B cell (primary cell): ENCODE measurements at regions not wholly inside any gene's neighbourhood (a gene's known extent, or its start where the extent isn't known, plus 50 kb on each side); places are given as distances from the start of the nearest gene placed in this dataset.

Source experiments
- ATAC-seq: fragments of 200-7000 bp; cut with Tn5 transposase; one replicate; pipeline ENCODE4 v1.10.0; 2021; ENCODE audit warnings: low read depth, mild to moderate bottlenecking, moderate number of reproducible peaks, moderate library complexity
- CTCF ChIA-PET: fragments of 350-600 bp; sonication (Branson Sonifier 250); formaldehyde crosslinking; loops from one replicate; lab custom pipeline; 2021; ENCODE audit warnings: antibody characterized with exemption, inconsistent platforms; lab: Charles Lee
- POLR2A ChIA-PET: fragments of 350-600 bp; sonication (Branson Sonifier 250); formaldehyde crosslinking; loops from one replicate; lab custom pipeline; 2021; ENCODE audit warnings: antibody characterized with exemption; lab: Charles Lee
- DNase-seq: peaks from one replicate; pipeline ENCODE4 v3.0.0; 2013
- H2AFZ ChIP-seq: 2 replicates; pipeline ENCODE4 v1.6.1; 2012; ENCODE audit warnings: mild to moderate bottlenecking, low read depth, low read length; ENCODE audit not compliant: insufficient read depth, poor library complexity, severe bottlenecking
- H3K27ac ChIP-seq, 2 donors: 1 replicate in 1 of 2; 2 replicates in 1 of 2; pipeline ENCODE4 v1.5.1; 2012 to 2013; ENCODE audit warnings: low read length in 2 of 2, mild to moderate bottlenecking in 2 of 2, moderate library complexity in 1 of 2
- H3K27me3 ChIP-seq, 4 experiments: fragments of 200-600 bp in 1 of 4; sonication (generic) in 1 of 4; replicated peaks in 1 of 4; 1 replicate in 2 of 4; 2 replicates in 2 of 4; pipeline versions ENCODE4 v1.6.1 to v1.7.0; 2013 to 2016; ENCODE audit warnings: low read length in 3 of 4, mild to moderate bottlenecking in 2 of 4, mixed read lengths in 1 of 4, moderate library complexity in 1 of 4; ENCODE audit not compliant: insufficient read depth in 4 of 4, control insufficient read depth in 3 of 4; ENCODE audit errors: control extremely low read depth in 1 of 4
- H3K36me3 ChIP-seq, 2 experiments: replicated peaks in 1 of 2; 1 replicate in 1 of 2; 2 replicates in 1 of 2; pipeline versions ENCODE4 v1.6.1 to v1.7.1; 2013; ENCODE audit warnings: low read length in 1 of 2; ENCODE audit not compliant: insufficient read depth in 2 of 2, control insufficient read depth in 1 of 2; ENCODE audit errors: control extremely low read depth in 1 of 2, extremely low read depth in 1 of 2
- H3K4me1 ChIP-seq, 2 donors: fragments of 200-600 bp in 1 of 2; sonication (generic) in 1 of 2; 1 replicate in 1 of 2; 2 replicates in 1 of 2; pipeline versions ENCODE4 v1.5.1 to v1.6.1; 2013 to 2017; ENCODE audit warnings: low read length in 2 of 2; ENCODE audit not compliant: control insufficient read depth in 2 of 2, insufficient read depth in 2 of 2
- H3K4me2 ChIP-seq: replicated peaks from 2 replicates; pipeline ENCODE3; 2012; ENCODE audit warnings: mild to moderate bottlenecking, low read depth, low read length; ENCODE audit not compliant: poor library complexity, severe bottlenecking
- H3K4me3 ChIP-seq, 5 experiments: fragments of 200-600 bp in 1 of 5; sonication (generic) in 1 of 5; 1 replicate in 3 of 5; 2 replicates in 2 of 5; pipeline versions ENCODE4 v1.5.1 to v1.7.0; 2011 to 2016; ENCODE audit warnings: low read length in 4 of 5, mild to moderate bottlenecking in 4 of 5, low read depth in 2 of 5, control low read depth in 1 of 5, moderate library complexity in 1 of 5; ENCODE audit not compliant: insufficient read depth in 1 of 5; ENCODE audit errors: control extremely low read depth in 1 of 5, extremely low read depth in 1 of 5
- H3K79me2 ChIP-seq: fragments of 200-600 bp; sonication (generic); one replicate; pipeline ENCODE4 v1.6.0; 2016; ENCODE audit warnings: low read length; ENCODE audit not compliant: control insufficient read depth, insufficient read depth
- H3K9ac ChIP-seq: fragments of 200-600 bp; sonication (generic); 2 replicates; pipeline ENCODE4 v1.6.1; 2017; ENCODE audit warnings: mild to moderate bottlenecking, low read length, moderate library complexity
- H3K9me3 ChIP-seq, 3 donors: one replicate each; pipeline versions ENCODE4 v1.6.1 to v1.7.1; 2013; ENCODE audit warnings: low read length in 2 of 3; ENCODE audit not compliant: control insufficient read depth in 2 of 3, insufficient read depth in 1 of 3; ENCODE audit errors: control extremely low read depth in 1 of 3
- H4K20me1 ChIP-seq: 2 replicates; pipeline ENCODE4 v1.6.0; 2012; ENCODE audit warnings: mild to moderate bottlenecking, low read length; ENCODE audit not compliant: insufficient read depth, control insufficient read depth, poor library complexity, severe bottlenecking
- H3K27ac Mint-ChIP-seq: one replicate; pipeline ENCODE4 v1.8.0; 2021; ENCODE audit warnings: mixed read lengths
- H3K27me3 Mint-ChIP-seq: one replicate; pipeline ENCODE4 v1.8.0; 2021; ENCODE audit warnings: mixed read lengths
- H3K4me1 Mint-ChIP-seq: one replicate; pipeline ENCODE4 v1.8.0; 2021; ENCODE audit warnings: mixed read lengths
- H3K4me3 Mint-ChIP-seq: one replicate; pipeline ENCODE4 v1.8.0; 2021; ENCODE audit warnings: mixed read lengths
- H3K9me3 Mint-ChIP-seq: one replicate; pipeline ENCODE4 v1.8.0; 2022; ENCODE audit warnings: mixed read lengths; ENCODE audit not compliant: insufficient read depth
- EZH2 ChIP-seq: IDR thresholded peaks from 2 replicates; pipeline ENCODE4 v1.6.1; 2012; ENCODE audit warnings: borderline replicate concordance, low read depth, mild to moderate bottlenecking, moderate library complexity, low read length; ENCODE audit not compliant: insufficient read depth, poor library complexity, severe bottlenecking
- WGBS: methylation state at CpG from one replicate; pipeline ENCODE4 v1.1.5; 2013; ENCODE audit warnings: missing lambda C conversion rate; ENCODE audit not compliant: insufficient coverage; 5-methylcytosine and 5-hydroxymethylcytosine counted together
- intact Hi-C: fragments of 100-400 bp; cut with micrococcal nuclease; formaldehyde crosslinking; loops from one replicate; pipeline ENCODE4 v1.10.0; 2022
- TF ChIP-seq, protein P1 (sequence below): fragments of 200-600 bp; IDR thresholded peaks from one replicate; pipeline ENCODE4 v1.8.0; 2022; ENCODE audit warnings: antibody characterized with exemption, mild to moderate bottlenecking

DNA sequence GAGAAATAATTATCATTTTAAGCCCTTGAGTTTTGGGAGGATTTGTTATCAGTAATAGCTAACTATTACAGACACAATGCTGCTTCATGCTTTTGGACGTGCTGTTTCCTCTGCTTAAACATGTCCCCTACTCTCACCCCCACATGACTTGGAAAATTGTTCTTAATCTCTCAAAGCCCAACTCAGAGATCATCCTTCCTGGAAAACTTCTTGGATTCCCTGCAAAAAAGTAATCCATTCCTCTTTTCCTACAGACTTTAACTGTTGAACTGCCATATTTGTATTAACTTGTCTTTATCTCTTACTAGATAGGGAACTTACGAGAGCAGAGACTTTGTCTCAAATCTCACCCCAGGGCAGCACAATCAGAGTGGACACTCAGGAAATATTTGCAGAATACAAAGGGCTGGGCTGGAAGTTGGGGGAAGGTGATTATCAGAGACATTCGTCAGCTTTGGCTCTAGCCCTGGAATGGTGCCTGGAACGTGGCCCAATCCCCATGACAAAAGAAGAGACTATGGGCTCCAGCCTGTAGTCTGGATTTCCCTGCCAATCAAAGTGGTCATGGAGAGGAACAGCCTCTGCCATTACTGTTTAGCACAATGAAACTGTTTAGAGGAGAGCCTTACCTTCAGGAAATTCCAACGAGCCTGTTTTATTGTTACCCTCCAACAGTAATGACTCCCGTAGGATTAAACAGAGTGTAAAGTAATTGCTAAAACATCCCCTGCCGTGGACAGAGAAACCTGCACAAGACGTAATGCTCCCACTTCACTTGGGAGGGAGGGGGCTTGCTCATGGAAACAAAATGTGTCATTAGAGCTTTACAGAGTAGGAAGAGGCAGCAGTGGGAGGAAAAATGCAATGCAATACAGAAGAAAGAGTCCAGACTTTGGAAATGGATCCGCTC, 140.4 kb upstream of the AUTS2 start:
- CTCF ChIA-PET = no interaction called here
- H3K36me3 ChIP-seq = no peaks in the 10 kb centered on the region
- Mint-ChIP-seq H3K4me3 (no peak overlapping the region), H3K27me3 (no peaks in the 10 kb centered on the region), H3K4me1 (no peaks in the 10 kb centered on the region), H3K9me3 (no peaks in the 10 kb centered on the region), H3K27ac (no peak overlapping the region)
- no peak overlapping the region for H3K9ac ChIP-seq
- H3K9me3 ChIP-seq = no peaks in the 10 kb centered on the region
- POLR2A ChIA-PET = no interaction called here
- H3K4me1 ChIP-seq = no peaks in the 10 kb centered on the region
- no peak overlapping the region for H3K27ac ChIP-seq
- TF ChIP-seq, protein P1, sequence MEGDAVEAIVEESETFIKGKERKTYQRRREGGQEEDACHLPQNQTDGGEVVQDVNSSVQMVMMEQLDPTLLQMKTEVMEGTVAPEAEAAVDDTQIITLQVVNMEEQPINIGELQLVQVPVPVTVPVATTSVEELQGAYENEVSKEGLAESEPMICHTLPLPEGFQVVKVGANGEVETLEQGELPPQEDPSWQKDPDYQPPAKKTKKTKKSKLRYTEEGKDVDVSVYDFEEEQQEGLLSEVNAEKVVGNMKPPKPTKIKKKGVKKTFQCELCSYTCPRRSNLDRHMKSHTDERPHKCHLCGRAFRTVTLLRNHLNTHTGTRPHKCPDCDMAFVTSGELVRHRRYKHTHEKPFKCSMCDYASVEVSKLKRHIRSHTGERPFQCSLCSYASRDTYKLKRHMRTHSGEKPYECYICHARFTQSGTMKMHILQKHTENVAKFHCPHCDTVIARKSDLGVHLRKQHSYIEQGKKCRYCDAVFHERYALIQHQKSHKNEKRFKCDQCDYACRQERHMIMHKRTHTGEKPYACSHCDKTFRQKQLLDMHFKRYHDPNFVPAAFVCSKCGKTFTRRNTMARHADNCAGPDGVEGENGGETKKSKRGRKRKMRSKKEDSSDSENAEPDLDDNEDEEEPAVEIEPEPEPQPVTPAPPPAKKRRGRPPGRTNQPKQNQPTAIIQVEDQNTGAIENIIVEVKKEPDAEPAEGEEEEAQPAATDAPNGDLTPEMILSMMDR = no peak
- no peak for TF ChIP-seq EZH2
- ATAC-seq (no peak), DNase-seq (no peak)
- no peaks in the 10 kb centered on the region for H3K27me3 ChIP-seq
- H2AFZ ChIP-seq = no peak overlapping the region
- no peaks in the 10 kb centered on the region for H4K20me1 ChIP-seq
- 93% methylated on average over 7 of the region's 9 CpGs for WGBS
- intact Hi-C loops = no loop called here
- no peak overlapping the region for H3K4me2 ChIP-seq
- H3K79me2 ChIP-seq = no peaks in the 10 kb centered on the region
- no peak overlapping the region for H3K4me3 ChIP-seq

DNA sequence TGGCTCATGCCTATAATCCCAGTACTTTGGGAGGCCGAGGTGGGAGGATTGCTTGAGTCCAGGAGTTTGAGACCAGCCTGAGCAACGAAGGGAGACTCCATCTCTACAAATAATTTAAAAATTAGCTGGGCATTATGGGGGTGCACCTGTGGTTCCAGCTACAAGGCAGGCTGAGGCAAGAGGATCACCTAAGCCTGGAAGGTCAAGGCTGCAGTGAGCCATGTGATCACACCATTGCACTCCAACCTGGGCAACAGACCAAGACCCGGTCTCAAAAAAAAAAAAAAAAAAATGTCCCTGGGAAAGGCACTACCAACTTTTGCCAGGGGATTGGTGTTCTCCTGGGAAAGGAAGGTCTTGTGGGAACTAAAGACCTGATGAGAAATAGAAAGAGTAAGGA, 134.2 kb upstream of the AUTS2 start:
- CTCF ChIA-PET = no interaction called here

More for the DNA sequence above, 134.2 kb upstream of the AUTS2 start:
- no CpG with 5 or more reads among the region's 3 CpGs for WGBS
- ATAC-seq = no peak
- no peak overlapping the region for H3K4me2 ChIP-seq
- intact Hi-C loops = no loop called here
- no peaks in the 10 kb centered on the region for H3K4me1 ChIP-seq
- TF ChIP-seq, protein P1 = no peak
- no peak for TF ChIP-seq EZH2
- H3K79me2 ChIP-seq = no peaks in the 10 kb centered on the region
- no peak overlapping the region for H3K4me3 Mint-ChIP-seq
- H3K9me3 ChIP-seq = peaks cover 0 to 19% (median 4%) of the 10 kb centered on the region in 3 donors
- H3K27ac ChIP-seq = no peak overlapping the region
- no peaks in the 10 kb centered on the region for H3K27me3 Mint-ChIP-seq
- no peak overlapping the region for H3K9ac ChIP-seq
- no peak overlapping the region for H3K4me3 ChIP-seq
- H3K27ac Mint-ChIP-seq = no peak overlapping the region
- no peaks in the 10 kb centered on the region for H3K36me3 ChIP-seq
- no peak for DNase-seq
- POLR2A ChIA-PET = no interaction called here
- H3K27me3 ChIP-seq = no peaks in the 10 kb centered on the region
- no peak overlapping the region for H2AFZ ChIP-seq
- H3K9me3 Mint-ChIP-seq = peaks cover 5% of the 10 kb centered on the region
- no peaks in the 10 kb centered on the region for H4K20me1 ChIP-seq
- no peaks in the 10 kb centered on the region for H3K4me1 Mint-ChIP-seq
